Loucy (cell line): ENCODE measurements at regions not wholly inside any gene's neighbourhood (a gene's known extent, or its start where the extent isn't known, plus 50 kb on each side); places are given as distances from the start of the nearest gene placed in this dataset.
"Not testable (repeated sequence)": the region's sequence is repeated elsewhere in the genome, so short reads cannot be mapped to it uniquely, and the experiment has no call there.

ENCODE experiments used
- H2AFZ ChIP-seq: fragments of 200-600 bp; sonication (generic); 2 replicates; pipeline ENCODE4 v1.6.0; 2016; ENCODE audit warnings: antibody characterized with exemption, mild to moderate bottlenecking, low read length, moderate library complexity
- H3F3A ChIP-seq: fragments of 200-600 bp; 2 replicates; pipeline ENCODE4 v1.6.0; 2016; ENCODE audit warnings: antibody characterized with exemption, low read depth, mild to moderate bottlenecking
- H3K27me3 ChIP-seq: fragments of 200-600 bp; sonication (generic); 2 replicates; pipeline ENCODE4 v1.6.1; 2014; ENCODE audit warnings: low read length, mild to moderate bottlenecking; ENCODE audit not compliant: insufficient read depth, poor library complexity, severe bottlenecking
- H3K36me3 ChIP-seq: fragments of 200-600 bp; sonication (generic); 2 replicates; pipeline ENCODE4 v1.6.1; 2016; ENCODE audit warnings: low read length; ENCODE audit not compliant: insufficient read depth
- H3K4me1 ChIP-seq: fragments of 200-600 bp; sonication (generic); 2 replicates; pipeline ENCODE4 v1.5.1; 2014; ENCODE audit warnings: low read length, mild to moderate bottlenecking; ENCODE audit not compliant: insufficient read depth, poor library complexity, severe bottlenecking
- H3K4me2 ChIP-seq: fragments of 200-600 bp; sonication (generic); 2 replicates; pipeline ENCODE4 v1.6.0; 2014; ENCODE audit warnings: antibody characterized with exemption, low read length, low read depth, mild to moderate bottlenecking; ENCODE audit not compliant: poor library complexity, severe bottlenecking
- H3K4me3 ChIP-seq: fragments of 200-600 bp; sonication (generic); 2 replicates; pipeline ENCODE4 v1.5.1; 2014; ENCODE audit warnings: low read length, mild to moderate bottlenecking, mixed read lengths; ENCODE audit not compliant: poor library complexity, severe bottlenecking
- H3K79me2 ChIP-seq: fragments of 200-600 bp; sonication (generic); 2 replicates; pipeline ENCODE4 v1.6.1; 2014; ENCODE audit warnings: low read length; ENCODE audit not compliant: insufficient read depth
- H3K9ac ChIP-seq: fragments of 200-600 bp; sonication (generic); 2 replicates; pipeline ENCODE4 v1.6.0; 2014; ENCODE audit warnings: mild to moderate bottlenecking, low read depth, low read length, moderate library complexity; ENCODE audit not compliant: poor library complexity, severe bottlenecking
- H3K9me2 ChIP-seq: fragments of 200-600 bp; sonication (generic); replicated peaks from 2 replicates; pipeline ENCODE4 v1.6.1; 2016; ENCODE audit warnings: low read depth, low read length, mixed read lengths
- H3K9me3 ChIP-seq: fragments of 200-600 bp; sonication (generic); 2 replicates; pipeline ENCODE4 v1.6.1; 2014; ENCODE audit warnings: mild to moderate bottlenecking, antibody characterized with exemption, low read length, low read depth; ENCODE audit not compliant: insufficient read depth
- H4K20me1 ChIP-seq: fragments of 200-600 bp; sonication (generic); 2 replicates; pipeline ENCODE4 v1.6.0; 2014; ENCODE audit warnings: antibody characterized with exemption, low read length, mild to moderate bottlenecking; ENCODE audit not compliant: insufficient read depth, poor library complexity, severe bottlenecking
- CTCF ChIP-seq: fragments of 200-600 bp; sonication (generic); conservative IDR thresholded peaks from 2 replicates; pipeline ENCODE4 v1.5.1; 2014; ENCODE audit warnings: mild to moderate bottlenecking, antibody characterized with exemption, low read length
- EZH2phosphoT487 ChIP-seq: fragments of 200-600 bp; IDR thresholded peaks from 2 replicates; pipeline ENCODE4 v1.6.1; 2018; ENCODE audit warnings: antibody characterized with exemption, mild to moderate bottlenecking, moderate library complexity, borderline replicate concordance

GRCh38 chr10:51012073-51012472 lies 62.2 kb upstream of the PRKG1 start:
- Histone ChIP-seq H3K9me2 (no peaks in the 10 kb centered on the region), H2AFZ (no peak overlapping the region), H3K36me3 (no peaks in the 10 kb centered on the region), H4K20me1 (no peaks in the 10 kb centered on the region), H3F3A (no peaks in the 10 kb centered on the region), H3K27me3 (no peaks in the 10 kb centered on the region), H3K4me3 (no peak overlapping the region), H3K4me1 (no peaks in the 10 kb centered on the region), H3K4me2 (no peak overlapping the region), H3K9me3 (no peaks in the 10 kb centered on the region), H3K79me2 (no peaks in the 10 kb centered on the region), H3K9ac (no peak overlapping the region)
- TF ChIP-seq EZH2phosphoT487 (no peak), CTCF (no peak)

- H3K79me2 ChIP-seq: no peaks in the 10 kb centered on the region
These were observed 59.5 kb upstream of the PRKG1 start for GRCh38 chr10:51014680-51015389.

DNA sequence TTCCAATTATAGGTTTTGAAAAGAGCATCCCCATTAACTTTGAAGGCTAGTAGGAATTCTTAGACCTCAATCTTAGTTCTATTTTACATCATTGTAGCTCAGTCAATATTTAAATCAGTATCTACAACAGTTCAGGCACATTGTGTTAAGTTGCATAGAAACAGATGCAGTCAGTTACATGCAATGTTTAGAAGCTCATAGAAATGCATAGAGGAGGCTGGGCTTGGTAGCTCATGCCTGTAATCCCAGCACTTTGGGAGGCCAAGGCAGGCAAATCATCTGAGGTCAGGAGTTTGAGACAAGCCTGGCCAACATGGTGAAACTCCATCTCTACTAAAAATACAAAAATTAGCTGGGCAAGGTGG lies 58.9 kb upstream of the PRKG1 start:
- H3K36me3 ChIP-seq, H3K9ac ChIP-seq, H3K9me2 ChIP-seq, H3F3A ChIP-seq, H2AFZ ChIP-seq, H3K27me3 ChIP-seq, H3K4me2 ChIP-seq, H4K20me1 ChIP-seq, H3K9me3 ChIP-seq, H3K79me2 ChIP-seq, H3K4me1 ChIP-seq, H3K4me3 ChIP-seq: not testable (repeated sequence)

More at GRCh38 chr10:51014680-51015389, 59.5 kb upstream of the PRKG1 start:
- Histone ChIP-seq H3K9me3 (no peaks in the 10 kb centered on the region), H4K20me1 (no peaks in the 10 kb centered on the region), H2AFZ (no peak overlapping the region), H3K4me3 (no peak overlapping the region), H3K9ac (no peak overlapping the region), H3K4me1 (no peaks in the 10 kb centered on the region), H3K4me2 (no peak overlapping the region), H3K9me2 (no peaks in the 10 kb centered on the region), H3K36me3 (no peaks in the 10 kb centered on the region), H3K27me3 (no peaks in the 10 kb centered on the region), H3F3A (no peaks in the 10 kb centered on the region)
- TF ChIP-seq EZH2phosphoT487 (no peak), CTCF (no peak)

- Histone ChIP-seq H4K20me1 (no peaks in the 10 kb centered on the region), H3F3A (no peaks in the 10 kb centered on the region), H3K9ac (no peak overlapping the region), H3K36me3 (no peaks in the 10 kb centered on the region), H3K9me2 (no peaks in the 10 kb centered on the region), H3K4me1 (no peaks in the 10 kb centered on the region), H2AFZ (no peak overlapping the region), H3K4me2 (no peak overlapping the region), H3K4me3 (no peak overlapping the region), H3K79me2 (no peaks in the 10 kb centered on the region), H3K27me3 (no peaks in the 10 kb centered on the region), H3K9me3 (no peaks in the 10 kb centered on the region)
- TF ChIP-seq CTCF: no peak
- no peak for TF ChIP-seq EZH2phosphoT487
These were observed 54.1 kb upstream of the PRKG1 start for GRCh38 chr10:51020200-51020599.
